GM23338 (cell line): ENCODE measurements at regions not wholly inside any gene's neighbourhood (a gene's known extent, or its start where the extent isn't known, plus 50 kb on each side); places are given as distances from the start of the nearest gene placed in this dataset.
"Not testable (repeated sequence)": the region's sequence is repeated elsewhere in the genome, so short reads cannot be mapped to it uniquely, and the experiment has no call there.

Experiments used
- CREB1 ChIP-seq: fragments of 250-450 bp; sonication (Bioruptor Pico); IDR thresholded peaks from 2 replicates; pipeline ENCODE4 v1.5.0; 2020; ENCODE audit warnings: low read depth, mild to moderate bottlenecking, moderate library complexity
- CTCF ChIP-seq, 2 experiments: fragments of 200-600 bp in 1 of 2; sonication (generic) in 1 of 2; conservative IDR thresholded peaks; 2 replicates each; pipeline versions ENCODE4 v1.5.1 to v1.6.1; 2016 to 2017; ENCODE audit warnings: antibody characterized with exemption in 2 of 2, low read depth in 2 of 2, mild to moderate bottlenecking in 2 of 2, moderate library complexity in 1 of 2

GRCh38 chrY:10657120-10657519 lies 1129.4 kb downstream of the TSPY10 start:
- not testable (repeated sequence) for TF ChIP-seq CTCF (conservative IDR thresholded peaks at IDR 0.05; ENCODE audit: low read depth in 2 of 2); CREB1 (CRISPR knock-in tag)
